ENCODE measurements at regions not wholly inside any gene's neighbourhood (a gene's known extent, or its start where the extent isn't known, plus 50 kb on each side); places are given as distances from the start of the nearest gene placed in this dataset.
A peak's percentile ranks its signal among the peaks of the same experiment; 100 is the strongest.

GRCh38 chr2:156659694-156660093, 223.5 kb downstream of the GPD2 start:
- FAIRE-seq, result no peak
- H3K36me3 ChIP-seq (ENCODE audit: control insufficient read depth, insufficient read depth, low read length), result no peaks in the 10 kb centered on the region
- no peak for DNase-seq (ENCODE audit: low read depth)
- H3K4me3 ChIP-seq (ENCODE audit: low read depth, low read length), result no peak overlapping the region
- H3K27me3 ChIP-seq (ENCODE audit: control insufficient read depth, insufficient read depth, low read length), result no peaks in the 10 kb centered on the region
- TF ChIP-seq CTCF (IDR thresholded peaks at IDR 0.05; ENCODE audit: insufficient read depth, low read length, severe bottlenecking), result no peak

GRCh38 chr2:156663757-156664409, 227.7 kb downstream of the GPD2 start:
- Histone ChIP-seq H3K27me3 (ENCODE audit: control insufficient read depth, insufficient read depth, low read length) (no peaks in the 10 kb centered on the region), H3K4me3 (ENCODE audit: low read depth, low read length) (no peak overlapping the region), H3K36me3 (ENCODE audit: control insufficient read depth, insufficient read depth, low read length) (no peaks in the 10 kb centered on the region)
- no peak for TF ChIP-seq CTCF (IDR thresholded peaks at IDR 0.05; ENCODE audit: insufficient read depth, low read length, severe bottlenecking)
- DNase-seq (ENCODE audit: low read depth) (no peak), FAIRE-seq (no peak)

GRCh38 chr2:156666130-156666785, 230.1 kb downstream of the GPD2 start:
- no peaks in the 10 kb centered on the region for H3K36me3 ChIP-seq (ENCODE audit: control insufficient read depth, insufficient read depth, low read length)
- no peak for TF ChIP-seq CTCF (IDR thresholded peaks at IDR 0.05; ENCODE audit: insufficient read depth, low read length, severe bottlenecking)
- no peak overlapping the region for H3K4me3 ChIP-seq (ENCODE audit: low read depth, low read length)
- no peaks in the 10 kb centered on the region for H3K27me3 ChIP-seq (ENCODE audit: control insufficient read depth, insufficient read depth, low read length)
- FAIRE-seq, result no peak
- DNase-seq (ENCODE audit: low read depth), result peak; percentile 96

- Histone ChIP-seq H3K36me3 (ENCODE audit: control insufficient read depth, insufficient read depth, low read length) (no peaks in the 10 kb centered on the region), H3K4me3 (ENCODE audit: low read depth, low read length) (no peak overlapping the region), H3K27me3 (ENCODE audit: control insufficient read depth, insufficient read depth, low read length) (no peaks in the 10 kb centered on the region)
- no peak for TF ChIP-seq CTCF (IDR thresholded peaks at IDR 0.05; ENCODE audit: insufficient read depth, low read length, severe bottlenecking)
- DNase-seq (ENCODE audit: low read depth) (peak; percentile 29), FAIRE-seq (no peak)
Observed at GRCh38 chr2:156670104-156670503, 233.9 kb downstream of the GPD2 start.

- no peak for TF ChIP-seq CTCF (IDR thresholded peaks at IDR 0.05; ENCODE audit: insufficient read depth, low read length, severe bottlenecking)
- Histone ChIP-seq H3K4me3 (ENCODE audit: low read depth, low read length) (no peak overlapping the region), H3K27me3 (ENCODE audit: control insufficient read depth, insufficient read depth, low read length) (no peaks in the 10 kb centered on the region), H3K36me3 (ENCODE audit: control insufficient read depth, insufficient read depth, low read length) (no peaks in the 10 kb centered on the region)
- DNase-seq (ENCODE audit: low read depth) (no peak), FAIRE-seq (no peak)
Observed at GRCh38 chr2:156671706-156672361, 235.7 kb downstream of the GPD2 start.
